ENCODE measurements at regions not wholly inside any gene's neighbourhood (a gene's known extent, or its start where the extent isn't known, plus 50 kb on each side); places are given as distances from the start of the nearest gene placed in this dataset.

DNA sequence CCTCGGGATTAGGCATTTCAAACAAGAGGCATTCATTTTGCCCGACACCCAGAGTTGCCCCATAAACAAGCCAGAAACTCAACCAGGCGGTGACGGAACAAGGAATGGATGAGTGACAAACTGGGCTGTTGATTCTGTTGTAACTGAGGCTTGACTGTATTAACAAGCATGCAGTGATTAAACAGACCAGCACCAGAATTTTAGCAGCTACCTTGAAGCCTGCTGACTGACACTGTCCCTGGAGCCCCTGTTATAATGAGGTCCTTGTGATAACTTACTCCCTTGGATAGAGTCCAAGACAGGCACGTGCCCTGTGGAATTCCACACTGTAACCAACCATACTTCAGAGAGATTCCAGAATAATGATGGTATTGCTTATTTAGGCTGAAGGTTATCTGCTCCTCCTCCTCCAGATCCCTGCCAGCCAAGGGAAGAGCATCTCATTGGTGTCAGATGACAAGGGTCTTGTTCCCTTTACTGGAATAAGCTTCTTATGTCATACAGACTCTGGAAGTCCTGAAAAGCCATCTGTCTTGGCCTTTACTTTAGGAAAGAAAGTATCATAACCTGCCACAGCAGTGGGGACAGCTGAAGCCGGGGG is 97.1 kb upstream of the RMDN2 start:
- peak; percentile 54 for DNase-seq (ENCODE audit: low read depth, low spot score)
- in situ Hi-C loops (cut with HindIII; ENCODE audit: low sequenced_read_pairs), result no loop called here
- no peak overlapping the region for H3K4me3 ChIP-seq (ENCODE audit: low read depth, low read length)
- TF ChIP-seq, protein P1, sequence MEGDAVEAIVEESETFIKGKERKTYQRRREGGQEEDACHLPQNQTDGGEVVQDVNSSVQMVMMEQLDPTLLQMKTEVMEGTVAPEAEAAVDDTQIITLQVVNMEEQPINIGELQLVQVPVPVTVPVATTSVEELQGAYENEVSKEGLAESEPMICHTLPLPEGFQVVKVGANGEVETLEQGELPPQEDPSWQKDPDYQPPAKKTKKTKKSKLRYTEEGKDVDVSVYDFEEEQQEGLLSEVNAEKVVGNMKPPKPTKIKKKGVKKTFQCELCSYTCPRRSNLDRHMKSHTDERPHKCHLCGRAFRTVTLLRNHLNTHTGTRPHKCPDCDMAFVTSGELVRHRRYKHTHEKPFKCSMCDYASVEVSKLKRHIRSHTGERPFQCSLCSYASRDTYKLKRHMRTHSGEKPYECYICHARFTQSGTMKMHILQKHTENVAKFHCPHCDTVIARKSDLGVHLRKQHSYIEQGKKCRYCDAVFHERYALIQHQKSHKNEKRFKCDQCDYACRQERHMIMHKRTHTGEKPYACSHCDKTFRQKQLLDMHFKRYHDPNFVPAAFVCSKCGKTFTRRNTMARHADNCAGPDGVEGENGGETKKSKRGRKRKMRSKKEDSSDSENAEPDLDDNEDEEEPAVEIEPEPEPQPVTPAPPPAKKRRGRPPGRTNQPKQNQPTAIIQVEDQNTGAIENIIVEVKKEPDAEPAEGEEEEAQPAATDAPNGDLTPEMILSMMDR (IDR thresholded peaks at IDR 0.05; ENCODE audit: low read depth, low read length), result no peak

DNA sequence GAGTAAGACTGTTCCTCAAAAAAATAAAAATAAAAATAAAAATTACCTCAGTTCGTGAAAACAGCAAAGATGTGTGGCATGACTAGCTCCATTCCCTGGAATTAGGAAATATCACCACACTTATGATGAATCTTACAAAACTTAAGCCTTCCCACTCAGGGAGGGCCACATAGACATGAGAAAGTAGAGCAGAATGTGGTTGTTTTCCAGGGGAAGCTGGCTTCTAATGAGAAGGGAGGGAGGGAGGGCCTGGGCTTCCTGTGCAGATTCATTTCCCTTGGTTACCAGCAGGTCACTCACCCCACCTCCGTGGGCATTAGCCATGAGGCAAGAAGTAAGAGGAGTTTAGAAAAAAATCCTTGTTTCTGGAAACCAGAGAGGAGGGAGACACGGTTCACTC is 95.9 kb upstream of the RMDN2 start:
- in situ Hi-C loops (cut with HindIII; ENCODE audit: low sequenced_read_pairs), result no loop called here
- H3K4me3 ChIP-seq (ENCODE audit: low read depth, low read length), result no peak overlapping the region
- TF ChIP-seq, protein P1 (IDR thresholded peaks at IDR 0.05; ENCODE audit: low read depth, low read length), result no peak
- peak; percentile 81 for DNase-seq (ENCODE audit: low read depth, low spot score)

DNA sequence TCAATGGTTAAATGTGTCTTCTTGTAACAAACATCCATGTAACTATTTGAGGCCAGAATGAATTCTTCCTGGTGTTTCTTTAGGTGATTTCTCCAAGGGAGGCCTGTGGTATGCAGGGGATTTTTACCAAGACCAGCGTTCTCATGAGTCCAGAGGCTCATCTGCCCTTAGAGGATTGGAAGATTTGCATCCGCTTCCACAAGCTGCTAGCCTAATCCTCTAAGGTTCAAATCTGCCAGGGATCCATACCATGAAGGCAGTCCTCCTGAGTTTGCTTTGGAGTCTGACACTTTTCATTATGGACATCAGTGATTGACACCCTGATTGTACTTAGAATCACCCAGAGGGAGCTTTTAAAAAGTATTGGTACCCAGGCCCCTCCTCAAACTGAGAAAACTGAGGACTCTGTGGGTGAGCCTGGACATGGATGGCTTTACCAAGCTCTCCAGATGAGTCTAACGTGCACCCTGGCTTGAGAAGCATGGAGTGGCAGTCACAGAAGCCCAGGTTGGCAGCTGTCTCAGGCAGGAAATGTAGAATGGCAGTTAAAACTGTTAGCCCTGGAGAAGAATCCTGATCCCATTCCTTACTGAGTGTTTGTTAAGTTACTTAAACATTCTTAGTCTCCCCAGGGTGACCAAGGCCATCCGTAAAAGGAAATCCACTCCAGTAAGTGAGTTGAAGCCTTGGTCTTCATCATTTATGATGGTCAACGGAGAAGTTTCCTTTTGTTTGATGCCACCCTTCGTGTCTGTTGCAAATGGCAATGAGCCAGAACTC is 95.3 kb upstream of the RMDN2 start:
- TF ChIP-seq, protein P1 (IDR thresholded peaks at IDR 0.05; ENCODE audit: low read depth, low read length), result no peak

DNA sequence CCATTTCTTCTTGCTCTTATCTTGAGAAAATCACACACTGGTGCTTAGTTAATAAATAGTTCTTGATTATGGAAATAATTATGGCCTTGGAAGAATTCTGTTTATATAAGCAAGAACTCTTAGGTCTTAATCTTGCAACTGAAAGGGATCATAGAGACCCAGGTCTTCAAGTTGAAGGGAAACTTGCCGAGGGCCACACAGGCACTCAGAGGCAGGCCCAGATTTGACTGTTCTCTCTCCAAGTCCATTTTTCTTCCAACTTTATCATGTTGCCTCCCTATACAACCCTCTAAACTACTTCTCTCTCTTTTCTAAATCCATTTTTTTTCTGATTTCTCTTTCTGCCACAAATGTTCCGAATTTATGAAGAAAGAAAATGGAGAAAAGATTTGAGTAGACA is 94.5 kb upstream of the RMDN2 start:
- in situ Hi-C loops (cut with HindIII; ENCODE audit: low sequenced_read_pairs), result no loop called here
- TF ChIP-seq, protein P1 (IDR thresholded peaks at IDR 0.05; ENCODE audit: low read depth, low read length), result no peak
- no peak overlapping the region for H3K4me3 ChIP-seq (ENCODE audit: low read depth, low read length)
- no peak for DNase-seq (ENCODE audit: low read depth, low spot score)

More for the DNA sequence above, 95.3 kb upstream of the RMDN2 start:
- no peak overlapping the region for H3K4me3 ChIP-seq (ENCODE audit: low read depth, low read length)
- DNase-seq (ENCODE audit: low read depth, low spot score), result no peak
- in situ Hi-C loops (cut with HindIII; ENCODE audit: low sequenced_read_pairs), result no loop called here

DNA sequence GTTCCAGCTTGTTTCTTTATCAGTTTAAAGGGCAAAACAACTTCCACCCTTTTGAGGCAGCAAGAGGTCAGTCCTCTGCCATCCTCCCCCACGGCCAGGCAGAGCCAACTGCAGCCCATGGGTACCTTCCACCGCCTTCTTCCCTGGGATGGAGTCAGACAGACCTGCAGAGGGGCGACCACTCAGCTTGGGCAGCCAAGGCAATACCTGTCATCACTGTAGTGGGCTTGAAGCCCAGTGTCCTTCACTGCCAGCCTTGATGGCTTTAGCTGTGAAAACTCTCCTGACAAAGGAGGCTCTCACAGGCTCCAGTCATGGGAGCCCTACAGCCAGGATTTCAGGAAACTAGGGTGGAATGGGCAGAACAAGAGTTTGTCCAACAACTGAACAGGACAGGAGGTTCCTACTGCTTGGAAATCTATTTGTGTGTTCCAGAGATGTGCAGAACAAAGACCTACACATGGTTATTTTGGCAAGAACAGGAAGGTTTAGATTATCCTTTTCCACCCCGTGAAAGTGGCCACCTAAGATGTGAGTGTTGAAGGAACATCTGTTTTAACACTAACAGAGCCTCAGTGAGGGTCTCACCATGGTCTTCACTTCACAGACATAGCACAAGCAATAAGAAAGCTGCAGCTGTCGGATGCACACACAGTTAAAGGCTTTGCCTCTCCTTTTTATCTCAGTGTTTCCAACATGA is 93.9 kb upstream of the RMDN2 start:
- TF ChIP-seq, protein P1 (IDR thresholded peaks at IDR 0.05; ENCODE audit: low read depth, low read length), result no peak
- no peak for DNase-seq (ENCODE audit: low read depth, low spot score)
- H3K4me3 ChIP-seq (ENCODE audit: low read depth, low read length), result no peak overlapping the region
- in situ Hi-C loops (cut with HindIII; ENCODE audit: low sequenced_read_pairs), result no loop called here

DNA sequence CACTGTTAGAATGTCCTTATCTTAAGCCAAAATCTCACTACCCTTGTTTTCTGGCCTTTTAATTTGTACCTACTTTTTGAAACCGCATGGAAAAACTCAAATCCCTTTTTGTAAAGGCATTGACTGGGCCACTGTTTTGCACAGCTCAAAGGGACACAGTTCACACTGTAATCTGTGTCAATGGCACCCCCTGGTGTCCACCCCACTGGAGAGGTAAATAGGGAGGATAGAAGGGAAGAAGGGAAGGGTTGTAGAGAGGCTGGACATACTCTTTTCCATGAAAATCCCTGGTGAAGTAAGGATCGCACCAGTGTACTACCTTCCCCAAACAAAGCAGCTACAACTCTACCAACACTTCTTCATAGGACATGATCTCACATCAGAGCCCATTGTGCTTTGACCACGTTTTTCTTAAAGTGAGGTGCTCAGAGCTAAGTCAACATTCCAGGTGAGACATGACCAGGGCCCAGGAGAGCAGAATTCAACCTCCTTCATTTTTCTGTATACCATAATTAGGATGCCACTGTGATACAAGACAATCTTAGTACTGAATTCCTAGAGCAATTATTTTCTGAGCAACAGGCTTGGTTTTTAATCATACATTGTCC is 92.4 kb upstream of the RMDN2 start:
- peak; percentile 83 for DNase-seq (ENCODE audit: low read depth, low spot score)
- TF ChIP-seq, protein P1 (IDR thresholded peaks at IDR 0.05; ENCODE audit: low read depth, low read length), result peak; percentile 78
- in situ Hi-C loops (cut with HindIII; ENCODE audit: low sequenced_read_pairs), result no loop called here
- H3K4me3 ChIP-seq (ENCODE audit: low read depth, low read length), result no peak overlapping the region

All from astrocyte of the spinal cord (primary cell).